Fibroblast of skin of scalp (primary cell): ENCODE measurements at regions not wholly inside any gene's neighbourhood (a gene's known extent, or its start where the extent isn't known, plus 50 kb on each side); places are given as distances from the start of the nearest gene placed in this dataset.
A peak's percentile ranks its signal among the peaks of the same experiment; 100 is the strongest.

Experiments used
- DNase-seq: peaks from one replicate; pipeline ENCODE4 v3.0.0-alpha.2; 2013

DNA sequence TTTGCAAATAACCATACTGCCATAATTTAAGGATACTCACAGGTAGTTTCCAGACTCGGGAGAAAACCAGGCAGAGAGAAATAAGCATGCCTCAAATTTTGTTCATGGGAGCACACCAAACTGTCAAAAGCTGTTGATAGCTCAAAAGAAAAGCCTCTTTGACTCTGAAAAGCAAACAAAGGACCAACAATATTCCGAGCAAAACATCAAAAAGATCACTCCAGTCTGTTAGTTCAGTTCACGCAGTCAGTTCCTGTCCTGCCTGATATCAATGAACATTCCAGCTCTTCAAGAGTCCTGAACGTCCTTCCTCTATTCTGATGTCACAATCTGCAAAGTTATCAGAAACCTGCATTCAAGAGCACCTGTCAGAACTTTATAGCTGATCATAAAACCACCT is 78.7 kb downstream of the RRM2 start:
- no peak for DNase-seq

DNA sequence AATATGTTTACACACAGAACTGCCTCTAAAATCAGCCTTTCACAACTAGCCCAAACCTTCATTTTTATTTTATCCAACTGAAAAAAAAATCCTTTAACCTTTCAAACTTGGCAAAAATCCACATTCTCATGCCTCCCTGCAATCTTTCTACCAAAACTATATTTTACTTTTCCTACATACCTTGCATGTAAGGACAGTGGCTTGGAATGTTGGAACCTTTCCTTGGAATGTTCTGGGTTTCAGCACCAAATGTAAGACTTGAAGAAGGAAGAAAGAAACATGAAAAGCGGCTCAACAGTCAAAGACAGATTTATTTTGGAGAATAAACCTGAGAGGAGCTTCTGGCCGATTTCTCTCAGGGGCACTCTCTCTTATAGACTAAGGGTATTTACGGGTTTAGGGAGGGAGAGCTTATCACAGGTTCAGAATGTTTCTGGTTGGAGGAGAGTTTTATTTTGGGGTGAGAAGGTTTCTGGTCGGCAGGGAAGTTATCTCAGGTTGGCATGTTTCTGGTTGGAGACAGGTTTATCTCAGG is 79.7 kb downstream of the RRM2 start:
- peak; percentile 53 for DNase-seq

DNA sequence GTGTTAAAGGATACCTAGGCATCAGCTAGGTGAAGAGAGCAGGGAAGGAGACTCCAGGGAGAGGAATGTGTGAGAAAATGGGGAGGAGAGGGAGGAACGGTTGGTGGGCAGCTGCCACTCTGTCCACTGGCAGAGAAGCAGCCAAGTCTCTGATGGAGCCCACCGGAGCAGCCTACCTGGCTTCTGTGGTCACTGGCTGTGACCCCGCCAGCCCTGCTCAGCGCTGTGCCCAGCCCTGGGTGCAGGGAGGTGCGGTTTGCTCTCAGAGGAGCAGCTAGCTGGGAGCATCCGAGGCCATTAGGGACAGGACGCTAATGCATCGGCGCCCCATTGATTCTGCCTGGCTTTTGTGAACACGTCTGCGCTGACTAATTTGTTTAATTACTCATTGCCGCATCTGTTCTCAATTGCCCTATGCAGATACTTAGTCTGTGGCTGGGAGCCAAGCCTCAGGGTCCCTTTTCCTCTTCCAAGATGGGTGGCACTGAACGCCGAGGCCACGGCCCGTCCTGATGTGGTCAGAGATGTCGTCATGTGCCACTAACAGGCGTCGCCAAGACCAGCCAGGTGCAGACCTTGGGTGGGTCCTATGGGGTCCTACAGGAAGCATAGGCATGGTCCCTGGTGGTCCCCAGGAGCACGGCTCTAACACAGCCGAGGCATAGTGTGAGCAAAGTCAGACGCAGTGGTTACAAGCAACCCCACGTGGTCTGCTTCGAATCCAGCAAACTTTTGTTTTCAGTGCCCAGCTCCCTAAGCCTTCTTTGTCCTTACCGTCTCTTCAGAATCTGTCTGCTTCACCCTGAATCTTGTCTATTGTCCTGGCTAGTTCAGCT is 82.0 kb downstream of the RRM2 start:
- peak; percentile 34 for DNase-seq

DNA sequence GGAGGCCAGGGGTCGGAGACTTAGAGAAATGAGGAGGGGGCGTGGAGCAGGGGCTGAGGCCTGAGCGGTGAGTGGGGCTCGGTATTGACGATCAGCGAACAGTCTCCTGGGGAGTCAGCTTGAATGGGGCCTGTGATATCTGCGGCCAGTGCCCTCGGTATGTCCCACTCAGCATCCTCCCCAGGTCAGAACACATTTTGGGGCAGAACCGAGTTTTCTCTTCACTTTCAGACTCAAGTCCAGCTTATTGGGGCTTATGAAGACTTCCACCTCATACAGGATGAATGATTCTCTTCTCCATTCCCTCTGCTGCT is 82.6 kb downstream of the RRM2 start:
- DNase-seq, result no peak

DNA sequence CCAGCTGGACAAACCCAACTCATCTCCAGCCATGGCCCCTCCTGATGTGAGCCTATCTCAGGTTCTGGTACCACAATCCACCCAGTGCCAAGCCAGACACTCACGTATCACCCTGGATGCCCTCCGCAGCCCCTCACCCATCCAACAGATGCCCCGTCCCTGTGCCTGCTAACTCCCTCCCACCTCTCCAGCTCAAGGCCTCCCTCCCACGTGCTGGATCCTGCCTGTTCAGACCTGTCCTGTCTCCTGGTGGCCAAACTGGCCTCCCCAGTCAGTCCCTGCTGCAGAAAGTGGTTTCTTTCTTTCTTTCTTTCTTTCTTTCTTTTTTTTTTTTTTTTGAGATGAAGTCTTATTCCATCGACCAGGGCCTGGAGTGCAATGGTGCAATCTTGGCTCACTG is 86.2 kb downstream of the RRM2 start:
- no peak for DNase-seq

DNA sequence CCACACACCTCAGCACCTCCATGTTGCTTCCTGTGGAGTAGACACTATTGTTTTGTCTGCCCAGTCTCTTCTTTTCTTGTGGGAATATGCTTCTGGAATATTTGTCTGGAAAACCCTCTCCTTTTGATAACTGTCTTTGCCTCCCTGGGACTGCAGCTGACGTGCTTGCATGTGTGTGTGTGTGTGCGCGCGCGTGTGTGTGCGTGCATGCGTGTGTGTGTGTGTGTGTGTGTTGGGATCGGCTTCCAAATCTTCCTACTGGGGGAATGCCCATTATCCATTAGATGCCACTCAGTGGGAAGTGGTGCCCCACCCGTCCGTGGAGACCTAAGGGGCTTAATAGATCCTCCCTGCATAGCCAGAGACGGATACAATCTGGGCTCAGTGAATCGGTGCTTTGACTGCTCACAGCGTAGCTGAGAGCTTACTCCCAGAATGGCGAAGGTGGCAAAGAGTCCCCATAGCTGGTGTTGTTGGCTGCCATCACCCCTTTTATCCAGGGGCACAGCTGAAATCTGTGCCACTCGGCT is 86.9 kb downstream of the RRM2 start:
- no peak for DNase-seq

DNA sequence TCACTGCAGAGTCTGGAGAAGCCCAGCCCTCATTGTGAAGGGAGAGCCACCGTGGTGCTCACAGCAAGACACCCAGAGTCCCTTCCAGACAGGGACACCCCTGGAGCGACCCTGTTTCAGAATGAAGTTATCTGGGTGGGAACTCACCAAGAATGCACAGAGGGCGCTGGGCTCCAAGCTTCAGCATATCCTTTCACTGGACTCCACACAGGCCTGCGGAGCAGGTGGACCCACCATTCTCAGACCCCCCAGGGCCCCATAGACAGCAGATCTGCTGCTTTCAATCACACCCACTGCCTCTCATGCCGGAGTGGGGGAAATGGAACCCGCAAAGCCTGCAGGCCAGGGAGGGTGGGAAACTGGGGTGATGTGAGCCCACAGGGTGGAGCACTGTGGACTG is 87.8 kb downstream of the RRM2 start:
- no peak for DNase-seq

DNA sequence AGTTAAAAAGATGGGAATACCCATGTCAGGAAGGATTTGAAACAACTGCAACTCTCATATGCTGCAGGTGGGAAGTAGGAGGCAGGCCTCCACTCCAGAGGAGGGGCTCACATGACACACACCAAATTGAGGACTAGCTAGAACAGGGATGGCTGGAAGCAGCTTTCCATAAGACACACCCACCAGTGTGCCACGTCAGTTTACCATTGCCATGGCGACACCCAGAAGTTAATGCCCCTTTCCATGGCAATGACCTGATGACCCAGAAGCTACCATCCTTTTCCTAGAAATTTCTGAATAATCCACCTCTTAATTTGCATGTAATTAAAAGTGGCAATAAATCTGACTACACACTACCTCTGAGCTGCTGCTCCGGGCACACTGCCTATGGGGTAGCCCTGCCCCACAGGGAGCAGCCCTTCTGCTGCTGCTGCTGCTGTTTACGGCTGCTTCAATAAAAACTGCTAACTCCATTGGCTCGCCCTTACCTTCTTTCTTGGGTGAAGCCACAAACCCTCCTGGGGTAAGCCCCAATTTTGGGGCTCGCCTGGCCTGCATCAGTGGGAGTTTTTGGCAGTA is 89.4 kb downstream of the RRM2 start:
- DNase-seq, result no peak

DNA sequence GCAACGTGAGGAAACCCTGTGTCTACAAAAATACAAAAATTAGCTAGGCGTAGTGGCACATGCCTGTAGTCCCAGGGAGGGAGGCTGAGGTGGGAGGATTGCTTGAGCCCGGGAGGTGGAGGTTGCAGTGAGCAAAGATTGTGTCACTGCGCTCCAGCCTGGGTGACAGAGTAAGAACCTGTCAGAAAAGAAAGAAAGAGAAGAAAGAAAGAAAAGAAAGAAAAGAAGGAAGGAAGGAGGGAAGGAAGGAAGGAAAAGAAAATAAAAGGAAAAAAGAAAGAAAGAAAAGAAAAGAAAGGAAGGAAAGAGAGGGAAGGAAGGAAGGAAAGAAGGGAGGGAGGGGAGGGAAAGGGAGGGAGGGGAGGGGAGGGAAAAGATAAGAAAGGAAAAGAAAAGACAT is 89.9 kb upstream of the HPCAL1 start:
- DNase-seq, result no peak

DNA sequence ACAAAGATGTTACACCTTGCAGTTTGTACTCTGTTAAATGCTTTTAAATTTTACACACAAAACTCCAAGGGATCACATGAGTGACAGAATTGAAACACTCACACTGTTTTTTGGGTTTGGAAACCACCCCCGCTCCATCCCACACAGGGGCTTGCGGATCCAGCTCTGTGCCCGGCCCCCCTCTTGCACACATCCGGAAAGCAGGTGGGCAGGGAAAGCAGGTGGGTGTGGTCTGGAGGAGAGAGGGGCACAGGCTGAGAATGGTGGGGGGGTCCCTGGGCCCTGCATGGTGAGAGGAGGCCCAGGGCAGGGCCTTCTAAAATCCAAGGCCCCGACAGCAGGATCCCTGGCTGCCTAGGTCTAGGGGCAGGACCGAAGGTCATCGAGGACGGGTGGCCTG is 88.5 kb upstream of the HPCAL1 start:
- no peak for DNase-seq

DNA sequence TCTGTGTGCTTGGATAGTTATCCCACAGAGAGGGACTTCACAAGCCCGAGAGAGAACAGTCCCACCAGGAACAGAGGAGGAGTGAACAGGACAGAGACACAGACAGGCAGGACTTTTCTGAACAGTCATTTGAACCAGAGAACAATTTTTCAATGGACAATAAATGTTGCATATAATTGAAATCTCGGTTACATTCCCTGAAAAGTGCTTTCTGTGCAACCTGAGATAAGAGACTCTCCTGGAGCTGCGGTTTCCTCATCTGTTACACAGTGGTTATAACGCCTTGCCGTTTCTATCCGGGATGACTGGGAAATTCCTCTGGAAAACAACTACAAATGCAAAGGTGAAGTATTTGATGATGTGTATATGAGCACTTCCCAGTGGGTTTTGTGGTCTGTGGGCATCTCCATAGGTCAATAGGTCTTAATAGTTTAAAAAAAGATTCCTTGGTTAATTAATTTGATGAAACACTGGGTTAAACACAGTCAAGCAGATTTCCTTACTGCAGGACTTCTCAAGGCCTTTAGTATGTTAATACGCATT is 87.2 kb upstream of the HPCAL1 start:
- DNase-seq, result no peak

DNA sequence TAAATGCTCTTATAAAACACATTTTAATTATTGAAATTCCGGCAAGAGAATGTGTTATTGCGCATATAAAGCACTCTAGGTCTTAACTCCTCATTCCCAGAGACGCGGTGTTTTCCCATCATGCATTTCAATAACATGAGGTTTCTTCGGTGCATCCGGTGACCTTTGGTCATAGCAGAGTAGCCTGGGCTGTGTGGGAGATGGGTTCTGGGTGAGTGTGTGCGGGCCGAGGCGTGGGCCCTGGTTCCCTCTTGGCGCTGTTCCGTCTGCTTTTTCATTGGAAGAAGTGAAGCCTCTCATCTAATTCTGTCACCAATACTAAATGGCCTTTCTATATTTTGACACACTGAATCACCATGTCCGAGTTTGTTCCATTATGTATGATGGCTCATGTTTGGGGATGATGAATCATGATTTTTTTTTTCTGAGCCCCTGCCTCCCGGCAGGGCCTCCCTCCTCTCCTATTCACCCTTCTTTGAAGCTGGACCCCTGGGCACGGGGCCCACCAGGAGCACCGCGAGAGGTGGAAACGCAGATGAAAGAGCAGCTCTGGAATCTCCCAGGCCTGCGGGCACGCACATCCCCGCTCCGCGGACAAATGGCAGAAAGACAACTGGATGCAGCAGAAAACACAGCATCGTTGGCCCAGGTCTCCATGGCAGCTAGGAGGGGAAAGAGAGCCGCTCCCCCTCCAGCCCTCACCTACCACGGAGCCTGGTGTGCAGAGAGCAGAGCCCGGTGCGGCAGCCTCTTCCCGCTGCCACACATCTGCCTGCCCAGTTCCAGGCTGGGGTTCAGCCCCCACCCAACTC is 85.8 kb upstream of the HPCAL1 start:
- no peak for DNase-seq

DNA sequence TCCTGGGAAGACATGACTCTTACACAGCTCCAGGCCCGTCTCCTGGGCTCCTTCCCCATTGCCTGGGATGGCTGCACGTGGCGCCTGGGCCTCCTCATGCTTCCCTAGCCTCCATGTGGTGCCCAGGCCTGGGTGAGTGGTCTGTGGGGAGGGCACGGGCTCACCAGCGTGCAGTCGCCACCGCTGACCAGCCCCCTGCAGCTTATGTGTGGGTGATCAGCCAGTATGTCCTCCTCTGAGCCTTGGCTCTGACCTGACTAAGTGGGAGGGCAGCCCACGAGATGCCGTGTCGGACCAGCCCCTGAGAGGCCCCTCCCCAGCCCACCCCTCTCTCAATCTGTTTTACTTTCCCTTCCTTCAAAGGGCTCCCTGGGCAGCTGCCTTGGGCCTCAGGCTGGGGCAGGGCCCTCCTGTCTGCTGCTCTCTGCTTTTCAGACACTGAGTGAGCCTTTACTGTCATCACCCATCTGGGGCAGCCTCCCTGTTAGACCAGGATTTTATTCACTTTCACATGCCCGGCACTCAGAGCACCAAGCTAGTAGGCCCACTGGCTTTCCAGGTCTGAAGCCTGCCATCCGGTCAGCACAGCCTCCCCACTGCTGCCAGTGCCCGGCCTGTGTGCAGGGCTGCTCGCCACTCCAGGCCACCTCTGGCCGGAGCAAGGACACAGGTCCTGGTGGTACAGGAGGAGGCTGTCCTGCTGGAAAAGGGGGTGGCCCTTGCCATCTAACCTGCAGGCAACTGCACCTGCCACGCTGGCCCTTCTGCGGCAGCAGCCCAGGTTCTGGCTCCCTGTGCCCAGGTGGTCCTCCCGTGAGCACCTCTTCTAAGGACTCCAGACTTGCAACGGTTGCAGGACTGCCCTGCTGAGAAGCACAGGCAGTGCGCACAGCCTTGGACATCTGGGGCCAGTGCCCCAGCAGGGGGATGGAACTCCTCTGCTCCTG is 84.9 kb upstream of the HPCAL1 start:
- no peak for DNase-seq

DNA sequence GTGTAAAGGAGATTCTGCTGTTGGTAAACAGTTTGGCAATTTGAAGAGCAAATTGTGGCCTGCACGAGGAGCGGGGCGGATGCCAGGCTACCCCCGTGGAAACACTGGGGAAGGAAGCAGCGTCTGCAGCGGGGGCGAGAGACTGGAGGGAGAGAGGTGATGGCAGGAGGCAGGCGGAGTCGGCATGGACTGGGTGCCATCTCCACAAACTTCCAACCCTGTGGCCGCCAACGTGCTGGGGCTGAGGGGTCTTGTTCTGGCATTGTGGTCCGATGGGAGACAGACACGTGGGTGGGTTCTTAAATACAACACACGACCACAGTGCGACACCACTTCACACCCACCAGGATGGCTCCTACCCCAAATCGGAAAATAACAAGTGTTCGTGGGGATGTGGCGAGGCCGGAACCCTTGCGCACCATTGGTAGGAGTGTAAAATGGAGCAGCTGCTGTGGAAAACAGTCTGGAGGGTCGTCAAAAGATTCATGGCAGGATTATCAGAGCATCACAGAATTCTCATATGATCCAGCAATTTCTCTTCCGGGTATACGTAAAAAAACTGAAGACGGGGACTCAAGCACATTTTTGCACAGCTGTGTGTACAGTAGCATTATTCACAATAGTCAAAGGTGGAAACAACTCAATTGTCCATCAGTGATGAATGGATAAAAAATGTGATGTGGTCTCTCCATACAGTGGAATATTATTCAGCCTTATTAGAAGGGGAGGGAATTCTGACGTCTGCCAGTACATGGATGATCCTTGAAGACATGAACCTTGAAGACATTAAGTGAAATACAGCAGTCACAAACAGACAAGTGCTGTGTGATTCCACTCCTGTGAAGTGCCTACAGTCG is 82.4 kb upstream of the HPCAL1 start:
- DNase-seq, result no peak

DNA sequence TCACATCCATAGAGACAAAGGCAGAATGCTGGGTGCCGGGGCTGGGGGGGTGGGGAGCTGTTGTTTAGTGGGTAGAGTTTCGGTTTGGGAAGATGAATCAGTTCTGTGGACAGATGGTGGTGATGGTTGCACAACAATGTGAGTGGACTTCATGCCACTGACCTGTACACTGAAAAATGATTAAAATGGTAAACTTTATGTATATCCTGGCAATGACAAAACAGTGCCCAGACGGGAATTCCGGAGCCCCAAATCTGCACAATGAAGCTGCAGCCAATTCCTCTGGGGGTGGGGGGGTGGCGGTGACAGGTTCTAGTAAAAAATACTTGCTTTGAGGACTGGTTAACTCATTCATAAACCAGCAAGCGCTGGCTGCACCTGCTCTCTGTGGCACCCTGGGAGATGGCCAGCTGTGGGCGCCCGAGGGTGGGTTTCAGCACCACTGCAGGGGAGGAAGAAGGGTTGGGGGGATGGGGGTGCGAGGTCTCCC is 81.8 kb upstream of the HPCAL1 start:
- peak; percentile 27 for DNase-seq

DNA sequence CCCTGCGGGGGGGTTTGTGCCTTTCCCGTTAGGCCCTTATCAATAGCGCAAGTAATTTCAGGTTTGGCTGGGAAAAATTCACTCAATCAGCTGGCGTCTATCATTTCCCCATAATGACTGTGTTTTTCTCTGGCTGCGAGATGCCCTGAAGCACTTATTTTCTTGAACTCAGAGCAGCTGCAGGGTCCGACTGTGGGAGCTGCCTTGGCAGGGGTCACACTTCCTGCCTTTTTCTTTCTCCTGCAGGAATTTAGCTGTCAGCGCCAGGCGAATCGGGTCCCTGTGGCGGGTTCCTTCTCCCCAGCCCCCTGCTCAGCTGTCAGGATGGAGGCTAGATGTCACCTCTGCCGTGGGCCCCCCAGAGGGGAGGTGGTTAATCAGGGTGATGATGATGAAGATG is 81.3 kb upstream of the HPCAL1 start:
- DNase-seq, result no peak

DNA sequence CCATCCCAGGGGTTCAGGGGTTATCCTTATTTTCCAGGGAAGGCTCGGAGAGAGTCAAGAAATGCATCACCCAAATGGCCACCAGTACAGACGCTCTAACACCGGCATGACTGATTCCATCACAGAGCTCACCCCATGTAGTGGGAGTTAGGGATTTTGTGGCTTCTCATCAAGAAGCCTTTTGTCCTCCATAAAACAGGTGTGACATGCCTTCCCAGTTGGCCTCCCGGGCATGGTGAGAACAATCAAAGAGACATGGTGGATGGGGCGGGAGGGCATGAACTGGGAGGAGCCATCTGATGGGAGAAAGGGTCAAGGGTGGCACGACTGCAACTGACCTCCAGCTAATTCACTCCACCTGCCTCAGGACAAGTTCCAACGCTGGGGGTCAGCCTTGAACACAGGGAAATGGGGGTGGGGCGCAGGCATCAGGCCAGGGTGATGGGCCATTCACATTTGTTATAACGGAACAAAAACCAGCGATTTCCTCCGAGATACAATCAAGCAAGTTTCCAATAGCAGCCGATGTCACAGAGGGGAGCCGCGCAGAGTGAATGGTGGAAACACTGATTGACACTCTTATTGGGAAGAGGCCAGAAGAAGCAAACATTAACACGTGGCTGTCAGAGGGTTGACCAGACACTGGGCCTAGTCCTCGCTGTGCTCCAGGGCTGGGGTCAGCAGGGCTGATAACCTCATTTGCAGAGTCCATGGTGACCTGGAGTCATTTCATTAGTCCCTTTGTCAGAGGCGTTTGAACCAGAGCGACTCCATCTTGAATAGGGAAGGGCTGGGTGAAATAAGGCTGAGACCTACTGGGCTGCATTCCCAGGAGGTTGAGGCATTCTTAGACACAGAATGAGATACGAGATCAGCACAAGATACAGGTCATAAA is 80.5 kb upstream of the HPCAL1 start:
- DNase-seq, result no peak

DNA sequence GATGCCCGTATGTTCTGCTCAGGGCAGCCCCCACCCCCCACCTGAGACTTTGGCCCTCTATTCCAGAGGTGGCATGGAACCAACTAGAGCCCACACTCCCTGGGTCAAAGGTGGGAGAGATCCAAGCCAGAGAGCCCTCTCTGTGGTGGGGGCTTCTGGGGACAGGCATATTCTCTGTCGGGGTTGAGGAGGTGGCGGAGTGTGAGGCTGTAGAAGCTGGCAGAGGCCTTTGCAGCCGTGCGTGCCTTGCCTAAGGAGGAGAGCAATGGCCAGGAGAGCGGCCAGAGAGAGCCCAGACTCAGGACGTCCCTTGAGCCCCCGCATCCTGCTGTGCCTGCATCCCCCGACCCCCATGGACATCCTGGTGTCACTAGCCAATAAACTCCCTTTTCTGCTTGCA is 79.2 kb upstream of the HPCAL1 start:
- no peak for DNase-seq

DNA sequence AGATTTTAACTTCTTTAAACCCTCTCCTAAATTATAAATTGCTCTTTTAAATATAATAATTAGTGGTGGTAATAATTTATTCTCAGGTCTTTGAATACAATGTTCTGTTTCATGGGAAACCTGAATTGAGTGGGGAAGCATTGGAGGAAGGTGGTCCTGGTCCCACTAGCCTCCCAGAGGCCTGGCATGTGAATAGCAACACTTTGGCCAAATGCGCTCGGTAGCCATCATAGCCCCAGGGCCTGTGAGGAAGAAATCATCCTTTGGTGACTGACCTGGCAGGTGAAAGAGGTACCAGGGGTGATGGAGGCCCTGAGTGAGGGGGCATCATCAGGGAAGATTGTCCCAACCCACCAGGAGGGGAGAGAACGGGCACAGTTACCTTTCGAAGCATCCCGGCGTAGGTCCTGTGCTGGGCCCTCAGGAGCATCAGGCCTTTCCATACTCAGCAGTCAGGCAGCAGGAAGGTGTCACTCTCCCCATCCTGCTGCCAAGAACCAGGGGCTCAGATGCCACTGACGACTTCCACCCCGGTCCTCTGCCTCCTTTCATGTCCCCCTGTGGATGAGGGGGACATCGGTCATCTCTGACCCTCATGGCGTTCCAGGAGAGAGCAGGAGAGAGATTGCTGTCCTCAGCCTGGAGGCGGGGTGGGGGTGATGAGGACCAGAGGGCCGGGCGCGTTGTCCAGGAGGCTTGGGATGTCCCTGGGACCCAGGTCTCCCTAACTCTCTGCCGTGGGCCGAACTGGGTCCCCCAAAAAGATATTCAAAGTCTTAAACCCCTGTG is 78.6 kb upstream of the HPCAL1 start:
- no peak for DNase-seq
